Esophagus (tissue), 2 donors: ENCODE measurements at regions not wholly inside any gene's neighbourhood (a gene's known extent, or its start where the extent isn't known, plus 50 kb on each side); places are given as distances from the start of the nearest gene placed in this dataset.

Experiments
- H3K27ac ChIP-seq, 2 donors: one replicate each; pipeline ENCODE4 v1.5.1; 2013; ENCODE audit warnings: low read depth in 2 of 2, mild to moderate bottlenecking in 2 of 2, inconsistent platforms in 1 of 2, low read length in 1 of 2, moderate library complexity in 1 of 2
- H3K27me3 ChIP-seq, 2 donors: one replicate each; pipeline ENCODE4 v1.6.1; 2013; ENCODE audit warnings: low read length in 2 of 2, control low read depth in 1 of 2, mild to moderate bottlenecking in 1 of 2; ENCODE audit not compliant: insufficient read depth in 2 of 2, control insufficient read depth in 1 of 2
- H3K36me3 ChIP-seq, 2 donors: one replicate each; pipeline ENCODE4 v1.6.1; 2013; ENCODE audit warnings: low read length in 1 of 2; ENCODE audit not compliant: control insufficient read depth in 2 of 2, insufficient read depth in 2 of 2
- H3K4me1 ChIP-seq, 2 donors: one replicate each; pipeline ENCODE4 v1.6.1; 2013; ENCODE audit warnings: low read length in 1 of 2; ENCODE audit not compliant: control insufficient read depth in 2 of 2, insufficient read depth in 2 of 2
- H3K4me3 ChIP-seq, 2 donors: one replicate each; pipeline ENCODE4 v1.5.1; 2013; ENCODE audit warnings: low read length in 2 of 2, mild to moderate bottlenecking in 2 of 2, low read depth in 1 of 2, moderate library complexity in 1 of 2
- H3K9me3 ChIP-seq, 2 donors: one replicate each; pipeline ENCODE4 v1.6.1; 2013; ENCODE audit warnings: mild to moderate bottlenecking in 2 of 2, low read depth in 1 of 2, low read length in 1 of 2, moderate library complexity in 1 of 2; ENCODE audit not compliant: control insufficient read depth in 2 of 2, insufficient read depth in 1 of 2
- WGBS, 2 donors: extraction: QIAGEN DNeasy Blood & Tissue Kit; methylation state at CpG; one replicate each; pipeline ENCODE4 v1.1.7; 2013; 5-methylcytosine and 5-hydroxymethylcytosine counted together
- donor health status: healthy with polysubstance abuse.
- donor health status: Bipolar disorder and iron deficiency.

GRCh38 chr12:43106355-43106754, 445.6 kb downstream of the ADAMTS20 start:
- Histone ChIP-seq H3K9me3 (peaks cover 0 to 2% of the 10 kb centered on the region in 2 donors), H3K36me3 (no peaks in the 10 kb centered on the region), H3K4me3 (no peak overlapping the region), H3K27ac (no peak overlapping the region), H3K27me3 (no peaks in the 10 kb centered on the region), H3K4me1 (no peaks in the 10 kb centered on the region)
- WGBS, 2 donors: 57 to 59% methylated on average over 3 of the region's 3 CpGs

GRCh38 chr12:43105426-43105981, 446.5 kb downstream of the ADAMTS20 start:
- WGBS, 2 donors: 55 to 65% methylated on average over 6 of the region's 6 CpGs
- H3K27ac ChIP-seq: no peak overlapping the region
- H3K4me3 ChIP-seq: no peak overlapping the region
- H3K36me3 ChIP-seq: no peaks in the 10 kb centered on the region
- H3K9me3 ChIP-seq: peaks cover 0 to 2% of the 10 kb centered on the region in 2 donors
- no peaks in the 10 kb centered on the region for H3K27me3 ChIP-seq
- H3K4me1 ChIP-seq: no peaks in the 10 kb centered on the region

GRCh38 chr12:43104494-43104893, 447.5 kb downstream of the ADAMTS20 start:
- WGBS, 2 donors: 90 to 95% methylated on average over 3 of the region's 3 CpGs
- H3K9me3 ChIP-seq: peaks cover 0 to 2% of the 10 kb centered on the region in 2 donors
- no peaks in the 10 kb centered on the region for H3K36me3 ChIP-seq
- H3K4me1 ChIP-seq: no peaks in the 10 kb centered on the region
- no peak overlapping the region for H3K4me3 ChIP-seq
- no peak overlapping the region for H3K27ac ChIP-seq
- H3K27me3 ChIP-seq: no peaks in the 10 kb centered on the region

GRCh38 chr12:43103866-43104265, 448.1 kb downstream of the ADAMTS20 start:
- H3K27me3 ChIP-seq: no peaks in the 10 kb centered on the region
- H3K9me3 ChIP-seq: peaks cover 0 to 2% of the 10 kb centered on the region in 2 donors
- H3K4me3 ChIP-seq: no peak overlapping the region
- no peaks in the 10 kb centered on the region for H3K36me3 ChIP-seq
- H3K4me1 ChIP-seq: no peaks in the 10 kb centered on the region
- no peak overlapping the region for H3K27ac ChIP-seq
- WGBS, 2 donors: 79 to 80% methylated on average over 1 of the region's 1 CpG

- Histone ChIP-seq H3K9me3 (peaks cover 0 to 2% of the 10 kb centered on the region in 2 donors), H3K4me1 (no peaks in the 10 kb centered on the region), H3K27me3 (no peaks in the 10 kb centered on the region), H3K27ac (no peak overlapping the region), H3K36me3 (no peaks in the 10 kb centered on the region), H3K4me3 (no peak overlapping the region)
- WGBS, 2 donors: 66 to 77% methylated on average over 4 of the region's 4 CpGs
Measured at GRCh38 chr12:43102546-43103264, 449.3 kb downstream of the ADAMTS20 start.

GRCh38 chr12:43100231-43100630, 451.8 kb downstream of the ADAMTS20 start:
- no peaks in the 10 kb centered on the region for H3K4me1 ChIP-seq
- 50 to 67% methylated on average over 1 of the region's 1 CpG for WGBS, 2 donors
- H3K27me3 ChIP-seq: no peaks in the 10 kb centered on the region
- H3K9me3 ChIP-seq: peaks cover 0 to 2% of the 10 kb centered on the region in 2 donors
- H3K36me3 ChIP-seq: no peaks in the 10 kb centered on the region
- H3K27ac ChIP-seq: no peak overlapping the region
- no peak overlapping the region for H3K4me3 ChIP-seq

- no peak overlapping the region for H3K4me3 ChIP-seq
- peaks cover 0 to 2% of the 10 kb centered on the region in 2 donors for H3K9me3 ChIP-seq
- WGBS, 2 donors: 57 to 64% methylated on average over 3 of the region's 3 CpGs
Measured at GRCh38 chr12:43099691-43100163, 452.3 kb downstream of the ADAMTS20 start.

GRCh38 chr12:43098766-43099550, 453.0 kb downstream of the ADAMTS20 start:
- Histone ChIP-seq H3K4me1 (no peaks in the 10 kb centered on the region), H3K4me3 (no peak overlapping the region), H3K36me3 (no peaks in the 10 kb centered on the region), H3K27ac (no peak overlapping the region), H3K27me3 (no peaks in the 10 kb centered on the region), H3K9me3 (no peaks in the 10 kb centered on the region)
- WGBS, 2 donors: 89 to 92% methylated on average over 7 of the region's 7 CpGs

More at GRCh38 chr12:43099691-43100163, 452.3 kb downstream of the ADAMTS20 start:
- H3K36me3 ChIP-seq: no peaks in the 10 kb centered on the region
- no peak overlapping the region for H3K27ac ChIP-seq
- H3K4me1 ChIP-seq: no peaks in the 10 kb centered on the region
- H3K27me3 ChIP-seq: no peaks in the 10 kb centered on the region

- H3K27ac ChIP-seq: no peak overlapping the region
- no peak overlapping the region for H3K4me3 ChIP-seq
- no peaks in the 10 kb centered on the region for H3K36me3 ChIP-seq
- no peaks in the 10 kb centered on the region for H3K4me1 ChIP-seq
- no peaks in the 10 kb centered on the region for H3K9me3 ChIP-seq
- no peaks in the 10 kb centered on the region for H3K27me3 ChIP-seq
Measured at GRCh38 chr12:43098071-43098470, 453.9 kb downstream of the ADAMTS20 start.
